ENCODE measurements at regions not wholly inside any gene's neighbourhood (a gene's known extent, or its start where the extent isn't known, plus 50 kb on each side); places are given as distances from the start of the nearest gene placed in this dataset.

- TF ChIP-seq EP300 (IDR thresholded peaks at IDR 0.05) (no peak), CTCF (IDR thresholded peaks at IDR 0.05) (no peak)
Observed at GRCh38 chr7:41787651-41788350, 84.9 kb upstream of the INHBA start.

Data from ovary (tissue), 3 donors.